ENCODE measurements at regions not wholly inside any gene's neighbourhood (a gene's known extent, or its start where the extent isn't known, plus 50 kb on each side); places are given as distances from the start of the nearest gene placed in this dataset.

- DNase-seq (ENCODE audit: insufficient read length) (no peak), FAIRE-seq (no peak)
- TF ChIP-seq POLR2AphosphoS5 (IDR thresholded peaks at IDR 0.05; ENCODE audit: low read depth, low read length): no peak
- TF ChIP-seq POLR2A (IDR thresholded peaks at IDR 0.05; ENCODE audit: low read depth, low read length): no peak
- no peak for TF ChIP-seq TAF1 (IDR thresholded peaks at IDR 0.05; ENCODE audit: borderline replicate concordance, low read depth, low read length)
Measured at GRCh38 chr5:118628660-118629354, 359.5 kb downstream of the DTWD2 start.

GRCh38 chr5:118620233-118620632 lies 368.1 kb downstream of the DTWD2 start:
- DNase-seq (ENCODE audit: insufficient read length) (no peak), FAIRE-seq (no peak)
- TF ChIP-seq POLR2A (IDR thresholded peaks at IDR 0.05; ENCODE audit: low read depth, low read length): no peak
- TF ChIP-seq TAF1 (IDR thresholded peaks at IDR 0.05; ENCODE audit: borderline replicate concordance, low read depth, low read length): no peak
- TF ChIP-seq POLR2AphosphoS5 (IDR thresholded peaks at IDR 0.05; ENCODE audit: low read depth, low read length): no peak

GRCh38 chr5:118619823-118620222 lies 368.5 kb downstream of the DTWD2 start:
- DNase-seq (ENCODE audit: insufficient read length): no peak
- no peak for FAIRE-seq

GRCh38 chr5:118616281-118616680 lies 372.1 kb downstream of the DTWD2 start:
- FAIRE-seq (no peak), DNase-seq (ENCODE audit: insufficient read length) (no peak)

More at GRCh38 chr5:118619823-118620222, 368.5 kb downstream of the DTWD2 start:
- no peak for TF ChIP-seq POLR2AphosphoS5 (IDR thresholded peaks at IDR 0.05; ENCODE audit: low read depth, low read length)
- TF ChIP-seq POLR2A (IDR thresholded peaks at IDR 0.05; ENCODE audit: low read depth, low read length): no peak
- no peak for TF ChIP-seq TAF1 (IDR thresholded peaks at IDR 0.05; ENCODE audit: borderline replicate concordance, low read depth, low read length)

GRCh38 chr5:118614731-118615456 lies 373.5 kb downstream of the DTWD2 start:
- DNase-seq (ENCODE audit: insufficient read length): no peak
- FAIRE-seq: no peak
- no peak for TF ChIP-seq POLR2A (IDR thresholded peaks at IDR 0.05; ENCODE audit: low read depth, low read length)
- TF ChIP-seq TAF1 (IDR thresholded peaks at IDR 0.05; ENCODE audit: borderline replicate concordance, low read depth, low read length): no peak
- no peak for TF ChIP-seq POLR2AphosphoS5 (IDR thresholded peaks at IDR 0.05; ENCODE audit: low read depth, low read length)

More at GRCh38 chr5:118616281-118616680, 372.1 kb downstream of the DTWD2 start:
- no peak for TF ChIP-seq POLR2A (IDR thresholded peaks at IDR 0.05; ENCODE audit: low read depth, low read length)
- no peak for TF ChIP-seq POLR2AphosphoS5 (IDR thresholded peaks at IDR 0.05; ENCODE audit: low read depth, low read length)
- no peak for TF ChIP-seq TAF1 (IDR thresholded peaks at IDR 0.05; ENCODE audit: borderline replicate concordance, low read depth, low read length)

- DNase-seq (ENCODE audit: insufficient read length) (no peak), FAIRE-seq (no peak)
- TF ChIP-seq POLR2AphosphoS5 (IDR thresholded peaks at IDR 0.05; ENCODE audit: low read depth, low read length) (no peak), POLR2A (IDR thresholded peaks at IDR 0.05; ENCODE audit: low read depth, low read length) (no peak), TAF1 (IDR thresholded peaks at IDR 0.05; ENCODE audit: borderline replicate concordance, low read depth, low read length) (no peak)
Measured at GRCh38 chr5:118611332-118611945, 376.9 kb downstream of the DTWD2 start.

- TF ChIP-seq POLR2AphosphoS5 (IDR thresholded peaks at IDR 0.05; ENCODE audit: low read depth, low read length) (no peak), TAF1 (IDR thresholded peaks at IDR 0.05; ENCODE audit: borderline replicate concordance, low read depth, low read length) (no peak), POLR2A (IDR thresholded peaks at IDR 0.05; ENCODE audit: low read depth, low read length) (no peak)
- FAIRE-seq (no peak), DNase-seq (ENCODE audit: insufficient read length) (no peak)
Measured at GRCh38 chr5:118606940-118607339, 381.4 kb downstream of the DTWD2 start.

GRCh38 chr5:118605761-118606160 lies 382.6 kb downstream of the DTWD2 start:
- no peak for TF ChIP-seq TAF1 (IDR thresholded peaks at IDR 0.05; ENCODE audit: borderline replicate concordance, low read depth, low read length)
- TF ChIP-seq POLR2AphosphoS5 (IDR thresholded peaks at IDR 0.05; ENCODE audit: low read depth, low read length): no peak
- no peak for TF ChIP-seq POLR2A (IDR thresholded peaks at IDR 0.05; ENCODE audit: low read depth, low read length)
- DNase-seq (ENCODE audit: insufficient read length): no peak
- no peak for FAIRE-seq

- TF ChIP-seq POLR2AphosphoS5 (IDR thresholded peaks at IDR 0.05; ENCODE audit: low read depth, low read length) (no peak), TAF1 (IDR thresholded peaks at IDR 0.05; ENCODE audit: borderline replicate concordance, low read depth, low read length) (no peak), POLR2A (IDR thresholded peaks at IDR 0.05; ENCODE audit: low read depth, low read length) (no peak)
- DNase-seq (ENCODE audit: insufficient read length) (no peak), FAIRE-seq (no peak)
Measured at GRCh38 chr5:118604106-118604505, 384.2 kb downstream of the DTWD2 start.

GRCh38 chr5:118603278-118603677 lies 385.1 kb downstream of the DTWD2 start:
- TF ChIP-seq TAF1 (IDR thresholded peaks at IDR 0.05; ENCODE audit: borderline replicate concordance, low read depth, low read length) (no peak), POLR2A (IDR thresholded peaks at IDR 0.05; ENCODE audit: low read depth, low read length) (no peak), POLR2AphosphoS5 (IDR thresholded peaks at IDR 0.05; ENCODE audit: low read depth, low read length) (no peak)
- no peak for FAIRE-seq
- no peak for DNase-seq (ENCODE audit: insufficient read length)

- FAIRE-seq (no peak), DNase-seq (ENCODE audit: insufficient read length) (no peak)
- TF ChIP-seq POLR2A (IDR thresholded peaks at IDR 0.05; ENCODE audit: low read depth, low read length) (no peak), TAF1 (IDR thresholded peaks at IDR 0.05; ENCODE audit: borderline replicate concordance, low read depth, low read length) (no peak), POLR2AphosphoS5 (IDR thresholded peaks at IDR 0.05; ENCODE audit: low read depth, low read length) (no peak)
Measured at GRCh38 chr5:118598311-118598710, 390.0 kb downstream of the DTWD2 start.

All from GM12892 (cell line).